Gastroesophageal sphincter (tissue), 4 donors: ENCODE measurements at regions not wholly inside any gene's neighbourhood (a gene's known extent, or its start where the extent isn't known, plus 50 kb on each side); places are given as distances from the start of the nearest gene placed in this dataset.
"Not testable (repeated sequence)": the region's sequence is repeated elsewhere in the genome, so short reads cannot be mapped to it uniquely, and the experiment has no call there.

Source experiments
- ATAC-seq: fragments of 150-250 bp; one replicate; pipeline ENCODE4 v1.9.1; 2016; ENCODE audit warnings: mild to moderate bottlenecking, moderate library complexity
- H3K27ac ChIP-seq, 4 donors: fragments of 200-600 bp; sonication (generic) in 3 of 4; 1 replicate in 3 of 4; 2 replicates in 1 of 4; pipeline ENCODE4 v1.5.1; 2016 to 2019
- H3K27me3 ChIP-seq: fragments of 200-600 bp; sonication (generic); one replicate; pipeline ENCODE4 v1.5.1; 2019
- H3K36me3 ChIP-seq, 2 donors: fragments of 200-600 bp; sonication (generic); one replicate each; pipeline ENCODE4 v1.5.1; 2019; ENCODE audit warnings: control low read depth in 1 of 2
- H3K4me1 ChIP-seq, 3 donors: fragments of 200-600 bp; sonication (generic); 1 replicate in 2 of 3; 2 replicates in 1 of 3; pipeline ENCODE4 v1.5.1; 2016 to 2019; ENCODE audit warnings: control low read depth in 2 of 3
- H3K4me3 ChIP-seq, 2 donors: fragments of 200-600 bp; sonication (generic); one replicate each; pipeline ENCODE4 v1.5.1; 2019; ENCODE audit warnings: mild to moderate bottlenecking in 1 of 2, moderate library complexity in 1 of 2
- H3K9me3 ChIP-seq, 3 donors: fragments of 200-600 bp; sonication (generic); one replicate each; pipeline ENCODE4 v1.5.1; 2017 to 2019; ENCODE audit warnings: control low read depth in 2 of 3
- CTCF ChIP-seq, 4 experiments: fragments of 200-600 bp in 2 of 4; fragments of 450-650 bp in 2 of 4; sonication (generic) in 1 of 4; IDR thresholded peaks; one replicate each; pipeline ENCODE4 v1.5.1; 2017 to 2019; ENCODE audit warnings: antibody characterized with exemption in 4 of 4, mild to moderate bottlenecking in 2 of 4, moderate library complexity in 2 of 4
- EP300 ChIP-seq: sonication (generic); formaldehyde crosslinking; IDR thresholded peaks from one replicate; pipeline ENCODE4 v1.6.1; 2017; ENCODE audit warnings: antibody characterized with exemption, mild to moderate bottlenecking
- POLR2A ChIP-seq, 2 donors: fragments of 450-650 bp; IDR thresholded peaks; one replicate each; pipeline ENCODE4 v1.6.1; 2017; ENCODE audit warnings: antibody characterized with exemption in 2 of 2, mild to moderate bottlenecking in 2 of 2, moderate library complexity in 1 of 2
- POLR2AphosphoS5 ChIP-seq: sonication (generic); formaldehyde crosslinking; IDR thresholded peaks from one replicate; pipeline ENCODE4 v1.6.1; 2017; ENCODE audit warnings: antibody characterized with exemption
- WGBS, 2 donors: methylation state at CpG; one replicate each; pipeline ENCODE4 v1.1.5; 2018; ENCODE audit warnings: low coverage in 1 of 2; 5-methylcytosine and 5-hydroxymethylcytosine counted together

- WGBS, 2 donors: 89 to 97% methylated on average over 3 to 4 of the region's 4 CpGs
- no peaks in the 10 kb centered on the region for H3K4me1 ChIP-seq
- H3K27ac ChIP-seq: no peak overlapping the region
- H3K9me3 ChIP-seq: no peaks in the 10 kb centered on the region
- TF ChIP-seq EP300 (no peak), CTCF (IDR thresholded peaks at IDR 0.05) (no peak), POLR2AphosphoS5 (no peak), POLR2A (IDR thresholded peaks at IDR 0.05) (no peak)
- no peak for ATAC-seq
- H3K36me3 ChIP-seq: no peaks in the 10 kb centered on the region
- no peaks in the 10 kb centered on the region for H3K27me3 ChIP-seq
- H3K4me3 ChIP-seq: no peak overlapping the region
Observed at GRCh38 chr3:110984456-110985250, 87.0 kb upstream of the NECTIN3 start.

GRCh38 chr3:110989446-110989845, 82.2 kb upstream of the NECTIN3 start:
- no peak overlapping the region for H3K4me3 ChIP-seq
- H3K27me3 ChIP-seq: no peaks in the 10 kb centered on the region
- no peak overlapping the region for H3K27ac ChIP-seq
- WGBS, 2 donors: 86 to 94% methylated on average over 5 of the region's 5 CpGs
- H3K36me3 ChIP-seq: no peaks in the 10 kb centered on the region
- TF ChIP-seq EP300 (no peak), CTCF (IDR thresholded peaks at IDR 0.05) (no peak), POLR2A (IDR thresholded peaks at IDR 0.05) (no peak), POLR2AphosphoS5 (no peak)
- H3K9me3 ChIP-seq: no peaks in the 10 kb centered on the region
- no peaks in the 10 kb centered on the region for H3K4me1 ChIP-seq
- no peak for ATAC-seq

GRCh38 chr3:110995461-110996231, 76.0 kb upstream of the NECTIN3 start:
- Histone ChIP-seq H3K27ac (no peak overlapping the region), H3K27me3 (no peaks in the 10 kb centered on the region), H3K4me3 (no peak overlapping the region), H3K9me3 (no peaks in the 10 kb centered on the region), H3K36me3 (no peaks in the 10 kb centered on the region), H3K4me1 (no peaks in the 10 kb centered on the region)
- 66 to 68% methylated on average over 2 of the region's 2 CpGs for WGBS, 2 donors
- ATAC-seq: no peak
- TF ChIP-seq EP300 (no peak), POLR2A (IDR thresholded peaks at IDR 0.05) (no peak), CTCF (IDR thresholded peaks at IDR 0.05) (no peak), POLR2AphosphoS5 (no peak)

- H3K4me3 ChIP-seq, H3K27ac ChIP-seq, H3K9me3 ChIP-seq, H3K4me1 ChIP-seq, H3K27me3 ChIP-seq, ATAC-seq, H3K36me3 ChIP-seq: not testable (repeated sequence)
- WGBS, 2 donors: 48% methylated on average over 2 of the region's 2 CpGs; no CpG with 5 or more reads in 1 of the 2 donors
Observed at GRCh38 chr3:110998766-110999165, 72.8 kb upstream of the NECTIN3 start.

- WGBS, 2 donors: no CpG with 5 or more reads among the region's 4 CpGs
- ATAC-seq, H3K36me3 ChIP-seq, H3K4me1 ChIP-seq, H3K27me3 ChIP-seq, H3K4me3 ChIP-seq, H3K27ac ChIP-seq, H3K9me3 ChIP-seq: not testable (repeated sequence)
Observed at GRCh38 chr3:111006485-111006884, 65.1 kb upstream of the NECTIN3 start.
